ENCODE measurements at regions not wholly inside any gene's neighbourhood (a gene's known extent, or its start where the extent isn't known, plus 50 kb on each side); places are given as distances from the start of the nearest gene placed in this dataset.
A peak's percentile ranks its signal among the peaks of the same experiment; 100 is the strongest.

GRCh38 chr4:81665045-81665444 is 193.3 kb upstream of the RASGEF1B start:
- H3K4me1 ChIP-seq (ENCODE audit: control insufficient read depth, extremely low read depth, insufficient read depth, low read length) = no peaks in the 10 kb centered on the region
- DNase-seq (ENCODE audit: low read depth in 2 of 2) = no peak
- no peak overlapping the region for H3K4me2 ChIP-seq (ENCODE audit: extremely low read depth, insufficient read depth, low read length)
- no peak overlapping the region for H3K27ac ChIP-seq (ENCODE audit: insufficient read depth, low read length)
- TF ChIP-seq EZH2 (IDR thresholded peaks at IDR 0.05; ENCODE audit: low read length, missing control alignments) (no peak), CTCF (conservative IDR thresholded peaks at IDR 0.05 in 1 of 2, IDR thresholded peaks at IDR 0.05 in 1 of 2; ENCODE audit: low read depth in 1 of 2, low read length in 2 of 2) (no peak)
- no peak overlapping the region for H3K9ac ChIP-seq (ENCODE audit: insufficient read depth, low read length)
- H4K20me1 ChIP-seq (ENCODE audit: control insufficient read depth, extremely low read depth, insufficient read depth, low read length) = no peaks in the 10 kb centered on the region
- no peaks in the 10 kb centered on the region for H3K27me3 ChIP-seq (ENCODE audit: control insufficient read depth, insufficient read depth, low read length)
- H2AFZ ChIP-seq (ENCODE audit: low read length) = no peak overlapping the region
- H3K36me3 ChIP-seq (ENCODE audit: control insufficient read depth, insufficient read depth, low read length) = no peaks in the 10 kb centered on the region
- H3K79me2 ChIP-seq (ENCODE audit: control insufficient read depth, insufficient read depth, low read length) = no peaks in the 10 kb centered on the region
- H3K9me3 ChIP-seq (ENCODE audit: control insufficient read depth, insufficient read depth, low read depth, low read length) = no peaks in the 10 kb centered on the region
- H3K4me3 ChIP-seq (replicated peaks in 1 of 4; ENCODE audit: control extremely low read depth in 1 of 4, insufficient read depth in 1 of 4, low read depth in 3 of 4, low read length in 4 of 4) = no peak overlapping the region

- DNase-seq (ENCODE audit: low read depth in 2 of 2) = no peak
- Histone ChIP-seq H3K4me2 (ENCODE audit: extremely low read depth, insufficient read depth, low read length) (no peak overlapping the region), H3K79me2 (ENCODE audit: control insufficient read depth, insufficient read depth, low read length) (no peaks in the 10 kb centered on the region), H3K27me3 (ENCODE audit: control insufficient read depth, insufficient read depth, low read length) (no peaks in the 10 kb centered on the region), H3K9me3 (ENCODE audit: control insufficient read depth, insufficient read depth, low read depth, low read length) (no peaks in the 10 kb centered on the region), H3K9ac (ENCODE audit: insufficient read depth, low read length) (no peak overlapping the region), H3K4me3 (replicated peaks in 1 of 4; ENCODE audit: control extremely low read depth in 1 of 4, insufficient read depth in 1 of 4, low read depth in 3 of 4, low read length in 4 of 4) (no peak overlapping the region), H3K4me1 (ENCODE audit: control insufficient read depth, extremely low read depth, insufficient read depth, low read length) (no peaks in the 10 kb centered on the region), H3K27ac (ENCODE audit: insufficient read depth, low read length) (no peak overlapping the region), H3K36me3 (ENCODE audit: control insufficient read depth, insufficient read depth, low read length) (no peaks in the 10 kb centered on the region), H4K20me1 (ENCODE audit: control insufficient read depth, extremely low read depth, insufficient read depth, low read length) (no peaks in the 10 kb centered on the region), H2AFZ (ENCODE audit: low read length) (no peak overlapping the region)
- TF ChIP-seq EZH2 (IDR thresholded peaks at IDR 0.05; ENCODE audit: low read length, missing control alignments) (no peak), CTCF (conservative IDR thresholded peaks at IDR 0.05 in 1 of 2, IDR thresholded peaks at IDR 0.05 in 1 of 2; ENCODE audit: low read depth in 1 of 2, low read length in 2 of 2) (no peak)
Observed at GRCh38 chr4:81664079-81664478, 192.4 kb upstream of the RASGEF1B start.

- TF ChIP-seq EZH2 (IDR thresholded peaks at IDR 0.05; ENCODE audit: low read length, missing control alignments) (no peak), CTCF (conservative IDR thresholded peaks at IDR 0.05 in 1 of 2, IDR thresholded peaks at IDR 0.05 in 1 of 2; ENCODE audit: low read depth in 1 of 2, low read length in 2 of 2) (no peak)
- no peak overlapping the region for H2AFZ ChIP-seq (ENCODE audit: low read length)
- H3K27ac ChIP-seq (ENCODE audit: insufficient read depth, low read length) = no peak overlapping the region
- H3K36me3 ChIP-seq (ENCODE audit: control insufficient read depth, insufficient read depth, low read length) = no peaks in the 10 kb centered on the region
- H4K20me1 ChIP-seq (ENCODE audit: control insufficient read depth, extremely low read depth, insufficient read depth, low read length) = no peaks in the 10 kb centered on the region
- H3K4me2 ChIP-seq (ENCODE audit: extremely low read depth, insufficient read depth, low read length) = no peak overlapping the region
- H3K4me1 ChIP-seq (ENCODE audit: control insufficient read depth, extremely low read depth, insufficient read depth, low read length) = no peaks in the 10 kb centered on the region
- H3K9ac ChIP-seq (ENCODE audit: insufficient read depth, low read length) = no peak overlapping the region
- H3K4me3 ChIP-seq (replicated peaks in 1 of 4; ENCODE audit: control extremely low read depth in 1 of 4, insufficient read depth in 1 of 4, low read depth in 3 of 4, low read length in 4 of 4) = no peak overlapping the region
- DNase-seq (ENCODE audit: low read depth in 2 of 2) = peak in 1 of 2 donors; percentile 28
- H3K79me2 ChIP-seq (ENCODE audit: control insufficient read depth, insufficient read depth, low read length) = no peaks in the 10 kb centered on the region
- no peaks in the 10 kb centered on the region for H3K9me3 ChIP-seq (ENCODE audit: control insufficient read depth, insufficient read depth, low read depth, low read length)
- H3K27me3 ChIP-seq (ENCODE audit: control insufficient read depth, insufficient read depth, low read length) = no peaks in the 10 kb centered on the region
Observed at GRCh38 chr4:81663368-81663767, 191.7 kb upstream of the RASGEF1B start.
